Activated naive CD4-positive, alpha-beta T cell treated with Interleukin-2 at 50 U/mL for 16 hours (primary cell): ENCODE measurements at regions not wholly inside any gene's neighbourhood (a gene's known extent, or its start where the extent isn't known, plus 50 kb on each side); places are given as distances from the start of the nearest gene placed in this dataset.

Experiments used
- DNase-seq: peaks from one replicate; pipeline ENCODE4 v3.0.0-alpha.2; 2020

DNA sequence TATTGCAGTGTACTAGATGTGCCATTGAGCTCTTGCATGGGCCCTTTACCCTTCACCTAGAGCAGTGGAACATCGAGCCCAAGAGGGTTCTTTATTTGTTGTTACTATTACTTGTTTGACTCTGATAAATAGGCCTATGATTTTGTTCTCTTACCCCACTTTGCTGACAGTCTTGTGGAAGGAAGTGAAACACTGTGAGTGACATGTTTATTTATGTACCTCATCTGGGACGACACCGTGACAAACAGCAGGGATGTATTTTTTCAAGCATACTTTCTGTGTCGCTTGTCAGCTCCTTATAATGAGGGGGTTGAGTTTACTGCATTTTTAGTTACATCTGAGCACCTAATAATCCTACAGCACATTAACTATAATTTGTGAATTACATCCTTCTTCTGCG is 1010.3 kb upstream of the TENM4 start:
- DNase-seq = no peak

DNA sequence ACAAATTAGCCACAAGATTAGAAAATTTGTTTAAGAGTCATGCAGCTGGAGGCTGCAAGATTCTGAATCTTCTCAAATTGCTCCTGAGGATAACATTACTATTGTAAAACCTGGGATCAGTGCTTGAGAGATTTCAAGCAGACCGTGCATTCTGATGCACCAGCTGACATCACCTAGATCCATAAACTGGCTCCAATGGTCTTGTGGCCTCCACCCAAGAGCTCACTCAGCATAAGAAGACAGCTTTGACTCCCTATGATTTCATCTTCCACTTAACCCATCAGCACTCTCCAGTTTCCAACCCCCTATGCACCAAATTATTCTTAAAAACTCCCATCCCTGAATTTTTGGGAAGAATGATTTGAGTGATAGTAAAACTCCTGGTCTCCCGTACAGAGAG is 1007.9 kb upstream of the TENM4 start:
- no peak for DNase-seq

DNA sequence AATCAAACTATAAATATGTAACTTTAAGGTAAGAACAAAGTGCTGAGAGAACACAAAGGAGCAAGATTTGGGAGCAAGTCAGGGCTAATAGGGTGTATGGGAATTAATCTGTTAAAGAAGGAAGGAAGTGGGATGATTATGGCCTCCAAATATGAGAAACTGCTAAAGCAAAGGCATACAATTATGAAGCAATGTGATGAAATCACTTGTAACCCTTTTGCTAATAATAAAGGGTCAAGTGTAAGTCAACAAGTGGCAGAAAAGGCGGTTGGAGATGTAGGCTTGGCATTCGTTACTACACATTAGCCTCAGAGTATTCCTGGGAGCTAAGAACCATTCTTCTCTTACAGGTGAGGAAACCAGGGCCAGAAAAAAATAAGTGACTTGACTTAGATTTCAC is 1002.3 kb upstream of the TENM4 start:
- no peak for DNase-seq

DNA sequence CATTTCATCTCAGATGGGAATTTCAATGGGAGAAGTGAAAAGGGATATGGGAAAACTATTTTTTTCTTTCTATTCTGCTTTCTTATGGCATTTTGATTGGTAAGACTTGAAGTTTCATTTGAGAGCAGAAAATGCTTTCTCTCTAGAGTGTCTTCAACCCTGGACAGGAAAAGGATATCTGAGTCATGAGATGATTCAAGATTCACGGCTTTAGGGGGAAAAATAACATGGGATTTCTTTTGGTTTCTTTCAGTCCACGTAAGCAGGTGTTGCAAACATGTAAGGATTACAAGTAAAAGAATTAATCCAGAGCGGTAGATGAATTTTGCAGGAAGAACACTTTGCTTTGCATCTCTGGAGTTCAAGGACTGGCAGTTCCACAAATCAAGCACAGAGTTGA is 1001.0 kb upstream of the TENM4 start:
- no peak for DNase-seq

DNA sequence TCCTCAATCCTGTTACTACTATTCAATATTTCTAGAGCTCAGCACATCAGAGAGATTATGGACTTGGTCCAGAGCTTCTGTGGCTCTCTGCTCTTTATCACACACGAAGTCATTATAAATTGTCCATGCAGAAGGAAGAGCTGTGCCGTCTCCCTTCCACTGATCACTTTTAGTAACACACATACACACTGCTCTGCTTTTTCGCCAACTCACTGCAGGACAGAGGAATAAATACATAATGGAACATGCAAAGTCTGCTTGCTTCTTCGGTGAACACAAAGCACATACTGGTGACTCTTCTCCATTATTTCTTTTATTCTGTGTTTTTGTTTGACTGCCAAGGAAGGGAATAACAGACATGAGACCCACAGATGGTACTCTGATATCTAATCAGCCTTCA is 1000.0 kb upstream of the TENM4 start:
- DNase-seq = no peak

DNA sequence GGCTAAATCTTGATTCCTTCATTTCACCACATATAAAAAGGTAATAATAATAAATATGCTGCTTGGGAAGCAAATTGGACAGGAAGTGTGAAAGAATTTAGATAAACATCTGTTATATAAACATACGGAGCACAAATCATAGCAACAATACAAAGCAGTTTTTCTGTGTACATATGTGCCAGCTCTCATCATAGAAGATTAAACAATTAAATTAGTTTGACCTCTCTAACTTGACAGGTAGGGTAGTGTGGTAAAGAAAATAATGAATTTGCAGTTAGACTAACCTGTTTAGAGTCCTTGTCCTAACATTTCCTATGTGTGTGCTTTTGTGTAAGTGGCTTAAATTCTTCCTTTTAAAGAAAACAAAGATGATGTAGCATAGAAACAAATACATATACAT is 995.7 kb upstream of the TENM4 start:
- DNase-seq = no peak

DNA sequence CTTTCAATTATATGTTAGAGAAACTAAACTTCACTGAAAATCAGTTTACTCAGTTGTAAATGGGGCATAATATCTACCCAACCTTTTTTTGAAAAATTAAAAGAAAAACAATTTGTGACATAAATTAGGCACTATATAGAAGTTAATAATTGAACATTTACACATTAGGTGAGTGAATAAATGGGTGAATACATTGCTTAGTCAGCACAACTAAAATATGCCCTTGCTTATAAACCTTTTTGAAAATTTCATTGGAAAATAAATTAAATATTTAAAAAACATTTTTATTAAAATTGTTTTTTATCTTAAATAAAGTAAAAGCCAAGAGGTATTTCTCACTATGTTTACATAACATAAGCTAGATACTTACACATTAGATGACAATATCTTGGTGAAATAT is 994.5 kb upstream of the TENM4 start:
- DNase-seq = no peak

DNA sequence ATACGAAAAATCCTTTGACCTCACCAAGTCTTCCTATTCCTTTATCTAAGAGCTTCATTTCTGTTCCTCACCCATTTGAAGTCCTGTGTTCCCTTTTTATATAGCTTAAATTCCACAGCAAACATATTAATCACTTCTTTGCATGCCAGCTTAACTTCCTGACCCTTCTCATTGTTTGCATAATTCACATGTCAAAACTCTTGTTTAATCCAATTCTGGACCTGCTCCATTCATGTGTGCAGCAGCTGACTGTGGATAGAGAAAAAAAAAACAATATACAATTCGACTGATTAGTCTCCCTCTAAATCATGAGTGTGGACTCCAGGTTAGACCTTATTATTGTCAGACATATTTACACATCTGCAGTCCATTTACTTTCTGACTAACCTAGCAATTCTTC is 991.2 kb upstream of the TENM4 start:
- DNase-seq = no peak

DNA sequence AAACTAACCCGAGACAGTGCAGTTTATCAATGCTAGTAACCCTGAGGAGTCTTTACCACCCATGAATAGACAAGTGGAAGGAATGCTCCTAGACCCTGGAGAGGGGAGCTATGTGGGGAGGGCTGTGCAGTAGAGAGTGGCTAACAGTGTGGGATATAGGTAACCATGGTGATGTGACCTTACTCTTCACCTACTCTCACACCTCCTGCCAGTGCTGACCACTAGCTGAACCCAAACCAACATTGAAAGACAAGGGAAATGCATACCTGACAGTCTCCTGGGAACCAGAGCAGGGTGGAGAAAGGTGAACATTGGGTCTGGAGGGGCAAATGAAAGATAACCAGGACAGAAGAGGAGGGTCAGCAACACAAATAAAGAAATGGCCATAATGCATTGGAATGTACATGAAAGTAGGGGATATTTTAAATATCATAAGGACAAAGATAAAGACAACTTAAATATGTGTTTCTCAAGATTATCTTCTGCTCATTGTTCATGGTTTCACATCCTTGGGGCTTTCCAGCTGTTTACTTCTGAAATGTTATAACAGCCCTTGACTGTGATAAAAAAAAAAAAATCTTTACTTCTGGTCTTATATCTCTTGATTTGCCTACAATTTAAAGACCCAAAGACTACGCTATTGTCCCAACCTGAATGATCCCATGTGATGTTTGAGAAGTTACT is 983.3 kb upstream of the TENM4 start:
- DNase-seq = no peak

DNA sequence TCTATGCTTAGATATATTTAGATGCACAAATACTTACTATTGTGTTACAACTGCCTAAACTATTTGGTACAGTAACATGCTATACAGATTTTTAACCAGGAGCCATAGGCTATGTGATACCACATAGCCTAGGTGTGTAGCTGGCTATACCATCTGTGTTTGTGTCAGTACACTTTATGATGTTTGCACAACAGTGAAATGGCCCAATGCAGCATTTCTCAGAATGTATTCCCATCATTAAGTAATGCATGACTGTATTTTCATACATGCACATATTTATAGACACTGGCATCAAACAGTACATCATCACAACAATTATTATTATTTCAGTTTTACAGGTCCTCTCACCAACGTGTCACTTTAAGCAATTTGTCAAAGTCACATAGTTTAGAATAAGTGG is 979.5 kb upstream of the TENM4 start:
- DNase-seq = no peak

DNA sequence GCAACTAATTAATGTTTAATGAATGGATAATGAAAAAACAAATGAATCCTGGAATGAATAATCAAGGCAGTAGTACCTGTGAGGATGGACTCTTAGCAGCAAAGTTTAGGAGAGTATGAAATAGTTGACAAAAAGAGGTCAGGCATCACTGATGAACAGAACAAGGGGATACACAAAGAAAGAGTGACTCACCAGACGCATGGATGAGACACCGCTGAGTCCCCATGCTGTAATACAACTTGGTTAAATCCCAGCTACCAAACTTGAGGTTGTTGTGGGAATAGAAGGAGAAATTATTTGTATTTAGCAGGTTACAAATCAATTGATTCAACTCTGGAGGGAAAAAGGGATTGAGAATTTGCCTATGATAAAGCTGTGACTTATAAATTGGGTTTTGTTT is 976.9 kb upstream of the TENM4 start:
- no peak for DNase-seq

DNA sequence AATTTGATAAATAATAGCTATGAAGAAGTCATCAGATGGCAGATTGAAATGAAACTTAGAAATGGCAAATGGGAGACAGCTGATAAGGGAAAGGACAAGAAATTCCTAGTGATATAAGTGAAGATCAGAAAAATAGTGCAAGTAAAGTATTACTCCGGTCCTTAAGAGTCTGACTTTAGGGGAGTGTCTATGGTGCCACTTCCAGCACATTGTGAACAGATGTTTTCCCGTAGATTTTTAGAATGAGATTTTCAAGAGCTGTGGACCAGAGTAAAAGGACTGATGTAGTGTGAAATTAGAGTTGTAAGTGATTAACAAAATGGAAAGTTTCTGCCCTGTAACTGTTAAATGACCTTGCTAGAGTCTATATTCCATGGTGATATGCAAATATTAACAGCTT is 974.8 kb upstream of the TENM4 start:
- DNase-seq = no peak

DNA sequence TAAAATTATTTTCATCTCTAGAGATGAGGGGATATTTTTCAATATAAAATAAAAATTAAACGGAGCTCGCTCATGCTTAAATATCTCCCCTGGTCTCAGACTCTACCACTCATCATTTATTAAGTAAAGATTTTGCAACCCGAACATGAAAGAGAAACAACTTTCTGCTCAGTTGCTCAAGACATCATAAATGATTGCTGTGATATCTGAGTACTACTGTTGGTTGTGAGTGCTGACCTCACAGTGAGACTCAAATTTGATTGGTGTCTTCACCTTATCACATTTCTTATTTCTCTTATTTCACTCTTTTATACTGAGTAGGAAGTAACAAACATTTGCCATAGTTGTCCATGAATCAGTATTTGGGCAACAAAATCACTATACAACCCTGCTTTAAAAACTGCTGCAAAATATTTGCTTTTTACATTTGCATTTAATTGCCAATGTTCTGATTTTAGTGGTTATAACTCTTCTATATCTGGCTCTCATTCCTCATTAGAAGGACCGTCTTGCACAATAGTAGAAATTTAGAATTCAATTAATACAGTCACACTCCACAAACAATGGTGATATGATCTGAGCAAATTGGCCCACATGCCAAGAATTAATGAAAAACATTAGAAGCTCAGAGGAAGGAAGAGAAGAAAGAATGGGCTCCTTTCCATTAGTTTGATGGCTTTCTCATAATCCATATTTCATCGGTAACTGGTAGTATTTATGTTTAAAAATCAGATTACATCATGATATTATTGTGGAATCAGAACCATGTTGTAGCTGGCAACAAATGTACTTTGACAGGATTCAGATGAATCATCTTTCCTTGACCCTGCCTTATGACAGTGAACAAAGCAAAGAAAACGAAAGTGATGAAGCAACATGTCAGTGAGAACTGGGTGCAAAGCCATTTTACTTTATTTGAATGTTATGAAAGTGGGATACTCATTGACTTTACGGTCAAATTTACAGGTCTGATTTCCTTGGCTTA is 973.6 kb upstream of the TENM4 start:
- no peak for DNase-seq

DNA sequence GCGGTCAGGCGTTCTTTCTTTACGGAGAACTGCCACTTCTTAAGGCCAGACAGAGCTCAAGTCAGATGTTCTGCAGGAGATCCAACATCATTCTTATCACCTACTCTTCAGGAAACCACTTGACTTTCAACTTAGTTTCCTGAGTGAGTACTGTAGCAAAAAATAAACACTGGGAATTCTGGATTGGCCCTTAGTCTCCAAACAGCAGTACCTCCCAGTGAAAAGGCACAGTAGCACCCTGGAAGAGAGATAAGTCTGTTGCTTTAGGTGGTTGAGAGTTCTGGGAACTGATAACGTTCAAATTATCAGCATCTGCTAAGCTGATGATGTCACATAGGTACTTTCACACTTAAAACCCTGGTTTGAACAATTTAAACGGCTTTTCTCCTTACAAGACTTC is 971.8 kb upstream of the TENM4 start:
- no peak for DNase-seq

DNA sequence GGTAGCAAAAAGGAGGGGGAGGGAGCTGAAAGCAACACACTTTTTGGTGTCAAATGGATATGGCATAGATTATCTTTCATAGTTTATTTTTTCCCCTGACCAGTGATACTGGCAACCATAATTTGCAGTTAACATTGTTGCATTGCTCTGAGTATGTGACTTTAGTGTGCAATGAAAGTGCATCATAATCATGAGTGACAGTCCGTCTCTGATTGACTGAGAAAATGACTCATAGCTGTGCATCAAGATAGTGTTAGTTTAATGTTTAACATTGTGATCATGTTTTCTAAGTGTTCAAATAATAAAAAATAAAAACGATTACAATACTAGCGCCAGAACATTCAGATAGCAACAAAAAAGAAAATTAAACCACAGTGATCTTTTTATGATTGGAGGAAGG is 952.4 kb upstream of the TENM4 start:
- DNase-seq = no peak

DNA sequence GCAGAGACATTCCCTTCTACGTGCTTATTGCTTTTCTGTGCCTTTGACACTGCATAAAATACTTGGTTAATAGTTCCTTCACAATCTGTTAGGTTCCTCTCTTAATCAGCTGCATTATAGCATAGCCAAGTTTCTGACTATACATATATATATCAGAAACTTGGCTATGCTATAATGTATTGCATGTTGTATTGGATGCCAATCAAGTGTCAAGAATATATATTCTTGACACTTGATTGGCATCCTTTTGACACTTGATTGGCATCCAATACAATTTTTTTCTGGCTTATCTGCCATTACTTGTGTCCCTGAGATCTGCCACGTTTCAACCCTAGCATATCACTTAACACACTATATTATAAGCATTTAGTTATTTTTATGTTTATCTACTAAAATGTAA is 949.7 kb upstream of the TENM4 start:
- DNase-seq = no peak

DNA sequence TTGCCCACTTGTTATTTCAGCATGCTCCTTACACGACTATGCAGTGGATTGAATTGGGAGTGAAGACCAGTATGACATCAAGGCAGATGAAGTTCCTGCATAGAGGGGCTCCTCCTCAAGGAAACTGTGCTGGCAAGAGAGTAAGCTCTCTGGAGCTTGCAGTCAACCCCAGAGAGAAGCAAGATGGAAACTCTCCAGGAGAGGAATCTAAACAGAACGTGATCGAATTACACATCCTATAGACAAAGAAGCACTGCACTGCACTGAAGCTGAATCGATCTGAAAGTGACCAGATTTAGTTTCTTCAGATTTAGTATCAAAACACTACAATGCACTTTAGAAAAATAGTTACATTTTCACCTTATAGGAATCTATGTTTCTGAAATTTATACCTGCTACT is 947.7 kb upstream of the TENM4 start:
- no peak for DNase-seq

DNA sequence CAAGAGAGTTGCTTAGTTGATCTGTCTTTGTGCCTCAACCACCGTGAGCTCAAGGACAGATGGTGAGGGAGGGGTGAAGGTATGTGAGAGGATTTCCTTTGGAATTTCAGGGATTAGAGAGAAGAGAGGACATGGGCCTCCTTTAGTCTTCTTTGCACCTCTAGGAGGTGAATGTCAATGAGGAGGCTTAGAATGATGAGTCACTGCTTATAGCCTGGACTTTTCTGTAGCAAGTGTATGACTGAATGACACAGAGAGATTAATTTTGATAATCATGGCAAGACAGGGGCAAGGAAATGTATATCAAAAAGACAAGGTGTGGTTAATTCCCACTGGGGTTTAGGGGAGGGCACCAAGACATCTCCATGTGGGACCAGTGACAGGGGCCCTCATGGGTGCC is 947.3 kb upstream of the TENM4 start:
- no peak for DNase-seq

DNA sequence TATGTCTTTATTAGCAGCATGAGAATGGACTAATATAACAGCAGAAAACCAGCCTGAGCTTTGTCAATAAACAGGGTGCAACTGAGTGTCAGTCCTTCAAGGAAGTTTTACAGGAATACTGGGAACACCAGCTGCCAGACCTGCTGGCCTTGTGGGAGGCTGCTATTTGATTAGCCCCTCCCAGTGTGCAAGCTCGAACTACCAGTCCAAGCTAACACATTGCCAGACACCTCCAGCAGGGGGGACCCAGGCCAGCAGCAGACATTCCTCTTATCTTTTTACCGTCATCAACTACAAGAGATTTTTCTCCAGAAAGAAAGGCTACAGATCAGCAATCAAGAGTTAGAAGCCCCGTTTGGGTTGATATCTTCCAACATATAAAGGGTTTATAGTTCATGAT is 942.8 kb upstream of the TENM4 start:
- DNase-seq = no peak

DNA sequence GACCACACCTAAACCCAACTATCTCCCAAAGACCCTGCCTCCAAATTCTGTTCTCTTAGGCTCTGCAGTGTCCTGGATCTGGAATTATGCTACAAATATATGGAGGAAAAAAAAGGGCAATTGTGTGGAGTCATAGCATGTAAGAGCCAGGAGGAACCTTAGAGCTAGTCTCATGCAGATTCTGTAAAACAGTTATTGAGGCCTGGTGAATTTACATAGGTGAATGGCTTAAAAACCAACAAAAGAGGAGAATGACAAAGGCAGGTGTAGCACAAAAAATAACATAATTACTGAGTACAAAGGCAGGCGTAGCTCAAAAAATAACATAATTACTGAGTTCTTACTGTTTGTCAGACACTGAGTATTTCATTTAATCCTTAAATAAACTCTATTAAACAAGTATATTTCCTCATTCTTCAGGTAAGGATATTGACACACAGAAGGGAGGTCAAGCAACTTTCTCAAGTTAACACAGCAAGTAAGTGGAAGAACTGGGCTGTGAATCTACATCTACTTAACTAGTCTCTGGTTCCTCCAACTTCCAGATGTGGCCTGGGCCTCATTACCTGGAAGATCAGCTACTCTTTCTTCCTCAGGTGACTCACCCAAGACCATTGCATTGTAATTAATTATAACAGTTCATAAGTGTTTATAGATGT is 938.9 kb upstream of the TENM4 start:
- DNase-seq = no peak

DNA sequence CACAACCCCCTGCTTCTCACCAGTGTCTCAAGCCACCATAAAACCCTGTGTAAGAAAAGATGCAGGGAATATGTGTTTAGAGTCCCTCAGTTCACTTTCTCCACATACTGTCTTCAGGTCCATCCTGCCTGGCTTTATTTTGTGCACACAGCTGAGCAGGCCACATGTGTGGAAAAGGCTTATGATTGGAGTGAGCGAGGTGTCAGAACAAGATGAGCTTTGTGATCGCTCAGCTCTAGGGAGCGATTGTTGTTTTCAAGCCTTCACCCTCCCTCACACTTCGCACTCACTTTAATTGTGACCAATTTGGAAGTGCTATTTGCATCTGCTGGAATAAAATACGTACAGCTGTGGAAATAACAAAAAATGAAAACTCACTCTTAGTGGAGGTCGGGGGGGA is 931.1 kb upstream of the TENM4 start:
- DNase-seq = no peak

DNA sequence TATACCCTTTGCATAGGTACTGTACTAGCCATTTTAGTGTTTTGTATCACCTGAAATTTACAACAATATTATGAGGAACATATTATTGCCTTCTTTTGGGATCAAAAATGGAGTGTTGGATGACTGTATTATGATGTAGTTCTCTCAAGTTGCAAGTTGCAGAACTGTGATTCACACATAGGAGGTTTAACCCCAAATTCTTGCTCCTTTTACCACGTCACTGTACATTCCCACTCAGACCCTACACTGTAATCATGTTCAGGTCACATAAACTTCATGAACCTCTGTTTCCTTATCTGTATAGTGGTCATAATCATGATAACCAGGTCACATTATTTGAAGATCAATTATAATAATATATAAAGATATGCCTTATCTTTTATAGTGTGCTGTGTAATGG is 925.1 kb upstream of the TENM4 start:
- DNase-seq = no peak

DNA sequence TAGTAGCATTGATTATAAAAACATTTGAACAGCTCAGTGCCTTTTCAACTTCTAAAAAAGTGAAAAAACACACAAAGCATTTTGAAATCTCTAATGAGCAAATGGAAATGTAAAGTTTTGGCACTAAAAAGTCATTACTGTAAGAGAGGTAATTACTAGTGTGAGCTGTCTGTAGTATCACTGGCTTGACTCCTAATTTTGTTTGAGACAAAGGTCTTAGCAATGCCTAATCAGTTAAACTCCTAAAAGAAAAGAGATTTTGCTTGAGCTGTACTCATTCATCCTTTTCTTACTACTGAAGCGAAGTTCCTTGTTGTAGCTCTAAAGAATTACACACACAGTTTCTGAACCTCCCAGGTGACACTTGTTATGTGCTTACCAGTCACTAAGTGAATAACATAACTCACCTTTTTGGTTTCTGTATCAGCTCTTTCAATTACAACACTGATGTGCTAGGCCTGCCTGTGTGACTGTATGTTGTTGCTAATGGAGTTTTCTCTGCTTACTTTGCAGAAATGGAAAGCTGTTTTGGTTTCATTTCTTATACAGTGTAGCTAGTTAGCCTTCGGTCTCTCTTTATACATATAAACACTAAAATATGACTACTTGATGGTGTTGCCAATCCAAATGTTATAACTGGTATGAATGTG is 924.4 kb upstream of the TENM4 start:
- DNase-seq = no peak
